Neuronal stem cell (in vitro differentiated cells): ENCODE measurements at regions not wholly inside any gene's neighbourhood (a gene's known extent, or its start where the extent isn't known, plus 50 kb on each side); places are given as distances from the start of the nearest gene placed in this dataset.

Source experiments
- DNase-seq: peaks from one replicate; pipeline ENCODE4 v3.0.0-alpha.2; 2013; ENCODE audit warnings: low spot score
- H2AFZ ChIP-seq: one replicate; pipeline ENCODE4 v1.6.1; 2013; ENCODE audit warnings: mild to moderate bottlenecking, low read length, inconsistent platforms
- H2AK5ac ChIP-seq: 2 replicates; pipeline ENCODE4 v1.6.1; 2013; ENCODE audit warnings: low read depth, mild to moderate bottlenecking, inconsistent platforms, low read length, moderate library complexity, mixed read lengths
- H2BK120ac ChIP-seq: 2 replicates; pipeline ENCODE4 v1.6.1; 2013; ENCODE audit warnings: low read depth, mild to moderate bottlenecking, inconsistent platforms, low read length, moderate library complexity, mixed read lengths
- H2BK12ac ChIP-seq: one replicate; pipeline ENCODE4 v1.6.1; 2013; ENCODE audit warnings: low read length, inconsistent platforms
- H2BK15ac ChIP-seq: 2 replicates; pipeline ENCODE4 v1.6.1; 2013; ENCODE audit warnings: mild to moderate bottlenecking, low read length, inconsistent platforms, mixed read lengths
- H2BK5ac ChIP-seq: one replicate; pipeline ENCODE4 v1.6.1; 2013; ENCODE audit warnings: inconsistent platforms, mild to moderate bottlenecking, low read length, moderate library complexity
- H3K14ac ChIP-seq: one replicate; pipeline ENCODE4 v1.6.1; 2013; ENCODE audit warnings: low read length, inconsistent platforms
- H3K18ac ChIP-seq: 2 replicates; pipeline ENCODE4 v1.6.1; 2013; ENCODE audit warnings: low read length, inconsistent platforms
- H3K23ac ChIP-seq: 2 replicates; pipeline ENCODE4 v1.6.1; 2013; ENCODE audit warnings: low read depth, mild to moderate bottlenecking, mixed read lengths, low read length, inconsistent platforms; ENCODE audit not compliant: poor library complexity
- H3K27ac ChIP-seq: replicated peaks from 3 replicates; pipeline ENCODE4 v1.5.1; 2013; ENCODE audit warnings: low read length, inconsistent platforms
- H3K27me3 ChIP-seq, 3 experiments: 2 replicates each; pipeline ENCODE4 v1.6.1; 2013; ENCODE audit warnings: low read length in 3 of 3, mild to moderate bottlenecking in 2 of 3, inconsistent platforms in 1 of 3, low read depth in 1 of 3, mixed read lengths in 1 of 3, moderate library complexity in 1 of 3; ENCODE audit not compliant: control insufficient read depth in 3 of 3, insufficient read depth in 3 of 3
- H3K36me3 ChIP-seq, 2 donors: replicated peaks in 1 of 2; 2 replicates each; pipeline ENCODE4 v1.6.1; 2013; ENCODE audit warnings: low read length in 2 of 2; ENCODE audit not compliant: control insufficient read depth in 2 of 2, insufficient read depth in 2 of 2
- H3K4ac ChIP-seq: 2 replicates; pipeline ENCODE4 v1.6.1; 2013; ENCODE audit warnings: inconsistent platforms, mild to moderate bottlenecking, low read length, moderate library complexity
- H3K4me1 ChIP-seq, 2 donors: 1 replicate in 1 of 2; 2 replicates in 1 of 2; pipeline ENCODE4 v1.6.1; 2013; ENCODE audit warnings: low read length in 2 of 2, low read depth in 1 of 2; ENCODE audit not compliant: control insufficient read depth in 2 of 2, insufficient read depth in 1 of 2
- H3K4me2 ChIP-seq: one replicate; pipeline ENCODE4 v1.6.1; 2013; ENCODE audit warnings: mild to moderate bottlenecking, low read length, inconsistent platforms; ENCODE audit not compliant: insufficient read depth, poor library complexity, severe bottlenecking
- H3K4me3 ChIP-seq, 2 donors: 2 replicates each; pipeline ENCODE4 v1.5.1; 2013; ENCODE audit warnings: low read length in 2 of 2, mild to moderate bottlenecking in 2 of 2, inconsistent platforms in 1 of 2, moderate library complexity in 1 of 2
- H3K79me1 ChIP-seq: one replicate; pipeline ENCODE4 v1.6.1; 2013; ENCODE audit warnings: low read depth, mild to moderate bottlenecking, inconsistent platforms, low read length, moderate library complexity
- H3K9ac ChIP-seq: one replicate; pipeline ENCODE4 v1.6.1; 2013; ENCODE audit warnings: mild to moderate bottlenecking, low read depth, low read length, inconsistent platforms; ENCODE audit not compliant: poor library complexity
- H3K9me3 ChIP-seq, 2 donors: replicated peaks in 1 of 2; 2 replicates each; pipeline versions ENCODE3 to v1.6.1; 2013; ENCODE audit warnings: low read length in 2 of 2, mild to moderate bottlenecking in 2 of 2, inconsistent platforms in 1 of 2, low read depth in 1 of 2, mixed read lengths in 1 of 2, moderate library complexity in 1 of 2; ENCODE audit not compliant: control insufficient read depth in 2 of 2, insufficient read depth in 1 of 2
- H4K8ac ChIP-seq: one replicate; pipeline ENCODE4 v1.6.1; 2013; ENCODE audit warnings: low read depth, mild to moderate bottlenecking, inconsistent platforms, low read length, moderate library complexity
- H4K91ac ChIP-seq: one replicate; pipeline ENCODE4 v1.6.1; 2013; ENCODE audit warnings: low read length, low read depth, mild to moderate bottlenecking, inconsistent platforms; ENCODE audit not compliant: poor library complexity
- WGBS, 2 donors: extraction: QIAGEN DNeasy Blood & Tissue Kit; methylation state at CpG; one replicate each; pipeline ENCODE4 v1.1.7; 2013; ENCODE audit warnings: missing lambda C conversion rate in 2 of 2, mixed read lengths in 1 of 2; ENCODE audit not compliant: insufficient read length in 2 of 2, insufficient replicate concordance in 1 of 2; ENCODE audit errors: extremely low coverage in 2 of 2; 5-methylcytosine and 5-hydroxymethylcytosine counted together

GRCh38 chr4:66568431-66568830 lies 898.1 kb upstream of the EPHA5 start:
- no peak overlapping the region for H3K4ac ChIP-seq
- H2AFZ ChIP-seq = no peak overlapping the region
- no peak overlapping the region for H3K14ac ChIP-seq
- peaks cover 0 to 8% of the 10 kb centered on the region in 2 donors for H3K4me1 ChIP-seq
- no peak overlapping the region for H3K4me3 ChIP-seq
- no peaks in the 10 kb centered on the region for H3K9me3 ChIP-seq
- no peaks in the 10 kb centered on the region for H3K36me3 ChIP-seq
- no peak overlapping the region for H4K91ac ChIP-seq
- H3K9ac ChIP-seq = no peak overlapping the region
- no CpG with 5 or more reads among the region's 3 CpGs for WGBS, 2 donors
- no peaks in the 10 kb centered on the region for H3K79me1 ChIP-seq
- no peaks in the 10 kb centered on the region for H3K27me3 ChIP-seq
- H3K27ac ChIP-seq = no peak overlapping the region
- H2BK12ac ChIP-seq = no peak overlapping the region
- H2AK5ac ChIP-seq = no peak overlapping the region
- H4K8ac ChIP-seq = no peak overlapping the region
- H3K4me2 ChIP-seq = no peak overlapping the region
- no peak for DNase-seq
- H2BK15ac ChIP-seq = no peak overlapping the region
- H2BK5ac ChIP-seq = no peak overlapping the region
- H3K18ac ChIP-seq = no peak overlapping the region
- H2BK120ac ChIP-seq = no peak overlapping the region
- no peak overlapping the region for H3K23ac ChIP-seq

DNA sequence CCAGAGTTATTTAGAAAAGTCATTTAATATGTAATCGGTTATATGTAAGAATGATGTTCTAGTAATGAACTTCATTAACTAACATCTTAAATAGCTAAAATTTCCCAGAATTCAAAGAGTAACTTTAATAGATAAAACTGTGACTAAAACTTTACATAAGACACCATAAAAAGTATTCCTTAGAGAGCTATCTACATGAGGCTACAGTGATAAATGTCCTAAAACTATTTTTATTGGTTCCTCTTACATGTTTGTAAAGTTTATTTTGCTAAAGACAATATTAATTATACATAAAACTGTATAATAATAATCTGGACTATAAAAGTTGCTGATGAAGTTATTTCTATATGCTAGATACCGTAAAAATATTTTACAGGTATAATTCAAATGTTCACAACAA lies 897.7 kb upstream of the EPHA5 start:
- WGBS, 2 donors = no CpG with 5 or more reads among the region's 2 CpGs
- Histone ChIP-seq H2BK12ac (no peak overlapping the region), H3K27me3 (no peaks in the 10 kb centered on the region), H2BK120ac (no peak overlapping the region), H3K9me3 (no peaks in the 10 kb centered on the region), H2BK5ac (no peak overlapping the region), H2AFZ (no peak overlapping the region), H3K18ac (no peak overlapping the region), H3K23ac (no peak overlapping the region), H3K27ac (no peak overlapping the region), H3K4ac (no peak overlapping the region), H3K4me3 (no peak overlapping the region), H3K4me1 (peaks cover 0 to 8% of the 10 kb centered on the region in 2 donors), H3K14ac (no peak overlapping the region), H2AK5ac (no peak overlapping the region), H3K79me1 (no peaks in the 10 kb centered on the region), H3K4me2 (no peak overlapping the region), H3K36me3 (no peaks in the 10 kb centered on the region), H4K91ac (no peak overlapping the region), H2BK15ac (no peak overlapping the region), H3K9ac (no peak overlapping the region), H4K8ac (no peak overlapping the region)
- DNase-seq = no peak

GRCh38 chr4:66567551-66567950 lies 897.3 kb upstream of the EPHA5 start:
- no peak overlapping the region for H2AK5ac ChIP-seq
- H2BK12ac ChIP-seq = no peak overlapping the region
- H3K9me3 ChIP-seq = no peaks in the 10 kb centered on the region
- H3K27me3 ChIP-seq = no peaks in the 10 kb centered on the region
- H3K23ac ChIP-seq = no peak overlapping the region
- H3K9ac ChIP-seq = no peak overlapping the region
- H3K14ac ChIP-seq = no peak overlapping the region
- H3K4me1 ChIP-seq = peaks cover 0 to 8% of the 10 kb centered on the region in 2 donors
- H3K4ac ChIP-seq = no peak overlapping the region
- no peak overlapping the region for H3K18ac ChIP-seq
- H2BK15ac ChIP-seq = no peak overlapping the region
- no peaks in the 10 kb centered on the region for H3K79me1 ChIP-seq
- DNase-seq = no peak
- H2BK5ac ChIP-seq = no peak overlapping the region
- no peak overlapping the region for H4K91ac ChIP-seq
- no peak overlapping the region for H2AFZ ChIP-seq
- no peak overlapping the region for H3K4me3 ChIP-seq
- no peak overlapping the region for H3K4me2 ChIP-seq
- no peak overlapping the region for H2BK120ac ChIP-seq
- no peak overlapping the region for H3K27ac ChIP-seq
- H3K36me3 ChIP-seq = no peaks in the 10 kb centered on the region
- no peak overlapping the region for H4K8ac ChIP-seq

DNA sequence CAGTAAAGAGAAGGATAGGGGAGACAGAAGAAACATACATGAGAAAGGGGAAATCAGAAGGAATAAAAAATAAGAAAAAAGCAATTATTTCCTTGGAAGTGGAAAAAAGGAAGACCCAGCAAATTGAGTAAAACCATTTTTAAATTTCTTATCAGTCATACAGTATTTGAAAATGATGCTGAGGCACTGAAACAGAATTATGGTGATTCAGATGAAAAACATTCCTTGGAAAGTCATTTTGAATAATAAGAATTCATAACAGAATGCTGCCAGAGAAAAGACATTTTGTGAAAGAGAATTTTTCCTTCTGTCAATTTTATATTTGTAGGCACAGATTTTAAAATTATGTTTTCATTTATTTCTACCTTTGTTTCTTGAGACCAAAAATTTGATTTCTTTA lies 895.5 kb upstream of the EPHA5 start:
- Histone ChIP-seq H3K18ac (no peak overlapping the region), H3K27ac (no peak overlapping the region), H3K4ac (no peak overlapping the region), H3K14ac (no peak overlapping the region), H3K9ac (no peak overlapping the region), H3K4me3 (no peak overlapping the region), H2BK15ac (no peak overlapping the region), H4K91ac (no peak overlapping the region), H3K4me2 (no peak overlapping the region), H2AK5ac (no peak overlapping the region), H2BK120ac (no peak overlapping the region), H4K8ac (no peak overlapping the region), H2BK5ac (no peak overlapping the region), H3K9me3 (no peaks in the 10 kb centered on the region), H3K23ac (no peak overlapping the region), H3K27me3 (no peaks in the 10 kb centered on the region), H2BK12ac (no peak overlapping the region), H3K4me1 (peaks cover 0 to 10% of the 10 kb centered on the region in 2 donors), H2AFZ (no peak overlapping the region), H3K36me3 (no peaks in the 10 kb centered on the region), H3K79me1 (no peaks in the 10 kb centered on the region)
- DNase-seq = no peak
